Fibroblast of skin of scalp (primary cell): ENCODE measurements at regions not wholly inside any gene's neighbourhood (a gene's known extent, or its start where the extent isn't known, plus 50 kb on each side); places are given as distances from the start of the nearest gene placed in this dataset.
"Not testable (repeated sequence)": the region's sequence is repeated elsewhere in the genome, so short reads cannot be mapped to it uniquely, and the experiment has no call there.

Experiments
- DNase-seq: peaks from one replicate; pipeline ENCODE4 v3.0.0-alpha.2; 2013

- DNase-seq = no peak
Observed at GRCh38 chr3:20456511-20456910, 270.5 kb upstream of the SGO1 start.

- DNase-seq = no peak
Observed at GRCh38 chr3:20451170-20451569, 265.2 kb upstream of the SGO1 start.

- no peak for DNase-seq
Observed at GRCh38 chr3:20450611-20451010, 264.6 kb upstream of the SGO1 start.

GRCh38 chr3:20442846-20443245 is 256.8 kb upstream of the SGO1 start:
- DNase-seq = no peak

GRCh38 chr3:20427268-20427667 is 241.3 kb upstream of the SGO1 start:
- not testable (repeated sequence) for DNase-seq

- DNase-seq = no peak
Observed at GRCh38 chr3:20425138-20425537, 239.1 kb upstream of the SGO1 start.

- DNase-seq = no peak
Observed at GRCh38 chr3:20424086-20424485, 238.1 kb upstream of the SGO1 start.

GRCh38 chr3:20422391-20422790 is 236.4 kb upstream of the SGO1 start:
- no peak for DNase-seq

- no peak for DNase-seq
Observed at GRCh38 chr3:20417388-20418108, 231.5 kb upstream of the SGO1 start.

- DNase-seq = peak; percentile 64
Observed at GRCh38 chr3:20406611-20407011, 220.6 kb upstream of the SGO1 start.

GRCh38 chr3:20405744-20406143 is 219.7 kb upstream of the SGO1 start:
- DNase-seq = peak; percentile 77

- no peak for DNase-seq
Observed at GRCh38 chr3:20405231-20405630, 219.2 kb upstream of the SGO1 start.

GRCh38 chr3:20404741-20405100 is 218.7 kb upstream of the SGO1 start:
- no peak for DNase-seq

GRCh38 chr3:20403986-20404740 is 218.2 kb upstream of the SGO1 start:
- DNase-seq = no peak

- DNase-seq = peak; percentile 19
Observed at GRCh38 chr3:20401253-20401652, 215.2 kb upstream of the SGO1 start.

GRCh38 chr3:20400686-20401085 is 214.7 kb upstream of the SGO1 start:
- no peak for DNase-seq

- no peak for DNase-seq
Observed at GRCh38 chr3:20400281-20400680, 214.3 kb upstream of the SGO1 start.

GRCh38 chr3:20396335-20396734 is 210.3 kb upstream of the SGO1 start:
- DNase-seq = no peak

- no peak for DNase-seq
Observed at GRCh38 chr3:20395692-20396091, 209.7 kb upstream of the SGO1 start.

GRCh38 chr3:20394243-20394642 is 208.2 kb upstream of the SGO1 start:
- DNase-seq = no peak

GRCh38 chr3:20391644-20392043 is 205.6 kb upstream of the SGO1 start:
- DNase-seq = no peak

GRCh38 chr3:20388971-20389370 is 203.0 kb upstream of the SGO1 start:
- DNase-seq = no peak

GRCh38 chr3:20380295-20380694 is 194.3 kb upstream of the SGO1 start:
- DNase-seq = no peak

GRCh38 chr3:20378315-20378714 is 192.3 kb upstream of the SGO1 start:
- no peak for DNase-seq
